SK-N-SH treated with all-trans-retinoic acid at 6 μM for 48 hours (cell line): ENCODE measurements at regions not wholly inside any gene's neighbourhood (a gene's known extent, or its start where the extent isn't known, plus 50 kb on each side); places are given as distances from the start of the nearest gene placed in this dataset.

Experiments used
- ATAC-seq: fragments of 200-7000 bp; cut with Tn5 transposase; 3 replicates; pipeline ENCODE4 v1.9.1; 2020; ENCODE audit warnings: mild to moderate bottlenecking, moderate library complexity
- ARNTL ChIP-seq: fragments of 450-650 bp; formaldehyde crosslinking; IDR thresholded peaks from 2 replicates; pipeline ENCODE4 v1.5.0; 2020; ENCODE audit warnings: low read depth, mild to moderate bottlenecking, moderate library complexity, borderline replicate concordance
- BACH2 ChIP-seq: fragments of 250-450 bp; sonication (Bioruptor Pico); IDR thresholded peaks from 2 replicates; pipeline ENCODE4 v1.9.0; 2021; ENCODE audit warnings: mild to moderate bottlenecking, borderline replicate concordance
- CREB5 ChIP-seq: fragments of 250-450 bp; sonication (Bioruptor Pico); IDR thresholded peaks from 2 replicates; pipeline ENCODE4 v1.5.1; 2020; ENCODE audit warnings: low read depth, mild to moderate bottlenecking, moderate library complexity
- CSDC2 ChIP-seq: fragments of 250-450 bp; sonication (Bioruptor Pico); IDR thresholded peaks from 2 replicates; pipeline ENCODE4 v1.5.0; 2020; ENCODE audit warnings: mild to moderate bottlenecking, moderate library complexity
- CSRNP3 ChIP-seq: fragments of 250-450 bp; sonication (Bioruptor Pico); IDR thresholded peaks from 2 replicates; pipeline ENCODE4 v1.5.1; 2021; ENCODE audit warnings: mild to moderate bottlenecking, moderate library complexity
- ESRRG ChIP-seq: fragments of 250-450 bp; sonication (Bioruptor Pico); IDR thresholded peaks from 2 replicates; pipeline ENCODE4 v1.6.1; 2021; ENCODE audit warnings: mild to moderate bottlenecking
- ISL1 ChIP-seq: fragments of 250-450 bp; sonication (Bioruptor Pico); IDR thresholded peaks from 2 replicates; pipeline ENCODE4 v2.1.2; 2022; ENCODE audit warnings: mild to moderate bottlenecking, moderate library complexity
- OSR1 ChIP-seq: fragments of 250-450 bp; sonication (Bioruptor Pico); IDR thresholded peaks from 2 replicates; pipeline ENCODE4 v1.8.0; 2022; ENCODE audit warnings: moderate library complexity, mild to moderate bottlenecking, inconsistent platforms
- PATZ1 ChIP-seq: fragments of 250-450 bp; sonication (Bioruptor Pico); IDR thresholded peaks from 2 replicates; pipeline ENCODE4 v1.8.0; 2020; ENCODE audit warnings: mild to moderate bottlenecking, moderate library complexity, borderline replicate concordance
- POU6F1 ChIP-seq: fragments of 250-450 bp; sonication (Bioruptor Pico); IDR thresholded peaks from 2 replicates; pipeline ENCODE4 v1.8.0; 2021; ENCODE audit warnings: low read depth, mild to moderate bottlenecking, moderate library complexity, borderline replicate concordance
- PPARA ChIP-seq: fragments of 250-450 bp; sonication (Bioruptor Pico); IDR thresholded peaks from 2 replicates; pipeline ENCODE4 v1.5.0; 2020; ENCODE audit warnings: mild to moderate bottlenecking, borderline replicate concordance
- RARB ChIP-seq: fragments of 250-450 bp; sonication (Bioruptor Pico); IDR thresholded peaks from 2 replicates; pipeline ENCODE4 v1.8.0; 2021; ENCODE audit warnings: mild to moderate bottlenecking, moderate library complexity
- SNAI2 ChIP-seq: fragments of 250-450 bp; sonication (Bioruptor Pico); IDR thresholded peaks from 2 replicates; pipeline ENCODE4 v1.5.0; 2020; ENCODE audit warnings: mild to moderate bottlenecking, moderate library complexity
- TSHZ2 ChIP-seq: fragments of 250-450 bp; sonication (Bioruptor Pico); IDR thresholded peaks from 2 replicates; pipeline ENCODE4 v1.5.0; 2020; ENCODE audit warnings: mild to moderate bottlenecking, moderate library complexity
- ZFP3 ChIP-seq: fragments of 250-450 bp; sonication (Bioruptor Pico); IDR thresholded peaks from 2 replicates; pipeline ENCODE4 v1.5.0; 2020; ENCODE audit warnings: mild to moderate bottlenecking, moderate library complexity
- ZFP30 ChIP-seq: fragments of 450-650 bp; formaldehyde crosslinking; IDR thresholded peaks from 2 replicates; pipeline ENCODE4 v1.5.0; 2022; ENCODE audit warnings: mild to moderate bottlenecking, moderate library complexity
- ZNF565 ChIP-seq: fragments of 450-650 bp; formaldehyde crosslinking; conservative IDR thresholded peaks from 2 replicates; pipeline ENCODE4 v1.5.0; 2020; ENCODE audit warnings: low read depth, mild to moderate bottlenecking, moderate library complexity
- ZNF70 ChIP-seq: fragments of 450-650 bp; formaldehyde crosslinking; IDR thresholded peaks from 2 replicates; pipeline ENCODE4 v1.5.0; 2020; ENCODE audit warnings: mild to moderate bottlenecking, moderate library complexity
- ZNF8 ChIP-seq: fragments of 450-650 bp; formaldehyde crosslinking; IDR thresholded peaks from 2 replicates; pipeline ENCODE4 v1.5.0; 2020; ENCODE audit warnings: mild to moderate bottlenecking, moderate library complexity

GRCh38 chr5:2006193-2006970, 123.7 kb upstream of the IRX4 start (continued):
- TF ChIP-seq CSRNP3 (CRISPR knock-in tag), result no peak
- TF ChIP-seq ZFP30 (CRISPR knock-in tag), result no peak
- no peak for TF ChIP-seq OSR1 (CRISPR knock-in tag)
- no peak for TF ChIP-seq BACH2 (CRISPR knock-in tag)
- no peak for TF ChIP-seq SNAI2 (CRISPR knock-in tag)
- TF ChIP-seq ZNF565 (CRISPR knock-in tag), result no peak
- TF ChIP-seq, all 23 proteins: peak for 0

GRCh38 chr5:2005101-2006041, 122.6 kb upstream of the IRX4 start:
- ATAC-seq, result no peak
- TF ChIP-seq BACH2 (CRISPR knock-in tag) (no peak), CSDC2 (CRISPR knock-in tag) (no peak), ESRRG (no peak), ARNTL (no peak), CREB5 (CRISPR knock-in tag) (no peak), PATZ1 (CRISPR knock-in tag) (no peak), ZFP30 (CRISPR knock-in tag) (no peak), PPARA (CRISPR knock-in tag) (no peak), RARB (CRISPR knock-in tag) (no peak), ZNF8 (CRISPR knock-in tag) (no peak), ZFP3 (no peak), TSHZ2 (CRISPR knock-in tag) (no peak), POU6F1 (CRISPR knock-in tag) (no peak), ZNF70 (CRISPR knock-in tag) (no peak), ISL1 (no peak)
- TF ChIP-seq, all 23 proteins: peak for 0
